Activated gamma-delta T cell treated with Interleukin-2 at 50 U/mL for 16 hours (primary cell): ENCODE measurements at regions not wholly inside any gene's neighbourhood (a gene's known extent, or its start where the extent isn't known, plus 50 kb on each side); places are given as distances from the start of the nearest gene placed in this dataset.
"Not testable (repeated sequence)": the region's sequence is repeated elsewhere in the genome, so short reads cannot be mapped to it uniquely, and the experiment has no call there.

ENCODE experiments used
- DNase-seq: peaks from one replicate; pipeline ENCODE4 v3.0.0-alpha.2; 2020

- DNase-seq: peak; percentile 2
Observed at GRCh38 chr14:105581551-105582341, 55.4 kb downstream of the TMEM121 start.

- DNase-seq: peak; percentile 2
Observed at GRCh38 chr14:105582639-105583038, 56.3 kb downstream of the TMEM121 start.

- not testable (repeated sequence) for DNase-seq
Observed at GRCh38 chr14:105583914-105584313, 57.5 kb downstream of the TMEM121 start.

GRCh38 chr14:105585290-105585689 lies 58.9 kb downstream of the TMEM121 start:
- DNase-seq: not testable (repeated sequence)

GRCh38 chr14:105585722-105586121 lies 59.3 kb downstream of the TMEM121 start:
- DNase-seq: not testable (repeated sequence)

- DNase-seq: not testable (repeated sequence)
Observed at GRCh38 chr14:105586144-105586872, 59.9 kb downstream of the TMEM121 start.

- DNase-seq: not testable (repeated sequence)
Observed at GRCh38 chr14:105587034-105587433, 60.7 kb downstream of the TMEM121 start.

GRCh38 chr14:105587482-105588235 lies 61.3 kb downstream of the TMEM121 start:
- not testable (repeated sequence) for DNase-seq

GRCh38 chr14:105588236-105588860 lies 62.0 kb downstream of the TMEM121 start:
- DNase-seq: no peak

GRCh38 chr14:105589161-105589925 lies 63.0 kb downstream of the TMEM121 start:
- DNase-seq: no peak

GRCh38 chr14:105589926-105590185 lies 63.5 kb downstream of the TMEM121 start:
- DNase-seq: not testable (repeated sequence)

GRCh38 chr14:105591052-105591451 lies 64.7 kb downstream of the TMEM121 start:
- DNase-seq: no peak

- DNase-seq: not testable (repeated sequence)
Observed at GRCh38 chr14:105591792-105592341, 65.5 kb downstream of the TMEM121 start.

- not testable (repeated sequence) for DNase-seq
Observed at GRCh38 chr14:105592646-105593045, 66.3 kb downstream of the TMEM121 start.

GRCh38 chr14:105595346-105595745 lies 69.0 kb downstream of the TMEM121 start:
- DNase-seq: not testable (repeated sequence)

GRCh38 chr14:105596374-105596773 lies 70.0 kb downstream of the TMEM121 start:
- not testable (repeated sequence) for DNase-seq

- DNase-seq: not testable (repeated sequence)
Observed at GRCh38 chr14:105598040-105598763, 71.8 kb downstream of the TMEM121 start.

GRCh38 chr14:105598925-105599586 lies 72.7 kb downstream of the TMEM121 start:
- DNase-seq: not testable (repeated sequence)

- DNase-seq: not testable (repeated sequence)
Observed at GRCh38 chr14:105600195-105600938, 74.0 kb downstream of the TMEM121 start.

- DNase-seq: no peak
Observed at GRCh38 chr14:105600939-105601359, 74.6 kb downstream of the TMEM121 start.
